Cerebellar cortex (tissue), 1 donor: ENCODE measurements at regions not wholly inside any gene's neighbourhood (a gene's known extent, or its start where the extent isn't known, plus 50 kb on each side); places are given as distances from the start of the nearest gene placed in this dataset.

ENCODE experiments used
- DNase-seq: peaks from one replicate; pipeline ENCODE4 v3.0.0-alpha.2; 2015; ENCODE audit warnings: low spot score

DNA sequence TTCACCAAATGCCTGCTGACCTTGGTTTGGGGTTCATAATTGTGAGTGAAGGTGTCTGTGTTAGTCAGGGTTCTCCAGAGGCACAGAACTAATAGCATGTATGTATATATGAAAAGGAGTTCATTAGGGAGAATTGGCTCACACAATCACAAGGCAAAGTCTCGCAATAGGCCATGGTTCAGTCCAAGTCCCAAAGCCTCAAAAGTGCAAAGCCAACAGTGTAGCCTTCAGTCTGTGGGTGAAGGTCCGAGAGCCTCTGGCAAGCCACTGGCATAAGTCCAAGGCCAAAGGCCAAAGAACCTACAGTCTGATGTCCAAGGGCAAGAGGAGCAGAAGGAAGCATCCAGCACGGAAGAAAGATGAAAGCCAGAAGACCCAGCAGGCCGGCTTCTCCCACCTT is 257.6 kb upstream of the SHH start:
- no peak for DNase-seq

DNA sequence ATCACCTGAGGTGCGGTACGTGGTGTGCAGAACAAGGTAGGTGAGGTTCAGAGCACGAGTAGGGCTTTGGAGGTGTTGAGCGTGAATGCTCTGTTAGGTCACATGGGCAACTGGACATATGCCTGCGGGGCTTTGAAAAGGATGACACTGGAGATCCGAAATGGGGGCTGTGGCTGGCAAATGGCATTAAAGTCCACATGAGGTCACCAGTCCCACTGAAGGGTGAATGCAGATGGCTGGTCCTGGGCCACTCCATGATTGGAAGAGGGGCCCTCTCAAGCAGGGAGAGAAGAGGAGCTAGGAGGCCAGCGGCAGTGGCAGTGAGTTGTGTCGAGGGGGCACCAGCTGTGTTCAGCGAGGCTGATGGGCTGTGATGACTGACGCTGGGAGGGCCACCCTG is 254.9 kb upstream of the SHH start:
- DNase-seq, result no peak

GRCh38 chr7:156065400-156065799 is 253.1 kb upstream of the SHH start:
- no peak for DNase-seq

GRCh38 chr7:156064971-156065386 is 252.7 kb upstream of the SHH start:
- no peak for DNase-seq

- no peak for DNase-seq
Measured at GRCh38 chr7:156063241-156063810, 251.1 kb upstream of the SHH start.

DNA sequence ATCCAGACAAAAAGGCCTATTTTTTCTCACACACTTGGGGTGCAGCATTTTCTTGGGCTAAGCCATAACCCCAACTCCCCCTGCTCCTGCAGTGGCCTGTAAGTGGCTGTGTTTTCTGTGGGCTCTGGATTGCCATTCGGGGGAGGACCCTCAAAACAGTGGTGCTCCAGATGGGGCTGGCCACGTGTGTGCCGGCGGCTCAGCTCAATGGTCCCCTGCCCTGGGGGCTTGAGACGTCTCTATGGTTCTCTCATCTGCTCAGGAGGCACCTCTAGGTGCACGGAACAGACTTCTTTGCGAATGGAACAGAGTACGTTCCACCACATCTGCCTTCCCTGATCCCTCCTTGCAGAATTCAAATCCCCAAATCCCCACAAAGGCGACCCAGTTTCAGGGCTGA is 250.0 kb upstream of the SHH start:
- no peak for DNase-seq

GRCh38 chr7:156061689-156062255 is 249.5 kb upstream of the SHH start:
- DNase-seq, result no peak

GRCh38 chr7:156060925-156061324 is 248.7 kb upstream of the SHH start:
- DNase-seq, result no peak

- DNase-seq, result no peak
Measured at GRCh38 chr7:156059369-156059768, 247.1 kb upstream of the SHH start.

DNA sequence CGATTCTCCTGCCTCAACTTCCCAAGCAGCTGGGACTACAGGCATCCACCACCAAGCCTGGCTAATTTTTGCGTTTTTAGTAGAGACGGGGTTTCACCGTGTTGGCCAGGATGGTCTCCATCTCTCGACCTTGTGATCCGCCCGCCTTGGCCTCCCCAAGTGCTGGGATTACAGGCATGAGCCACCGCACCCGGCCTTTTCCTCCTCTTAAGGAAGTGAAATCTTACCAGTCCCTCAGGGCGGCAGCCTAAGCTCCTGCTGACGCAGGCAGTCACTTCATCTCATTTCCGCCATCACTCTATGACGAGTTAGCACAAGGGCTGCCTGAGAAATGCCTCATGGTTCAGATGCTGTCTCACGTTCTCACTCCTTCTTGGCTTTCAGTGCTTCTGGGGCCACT is 246.0 kb upstream of the SHH start:
- DNase-seq, result no peak

GRCh38 chr7:156056534-156056933 is 244.3 kb upstream of the SHH start:
- no peak for DNase-seq

DNA sequence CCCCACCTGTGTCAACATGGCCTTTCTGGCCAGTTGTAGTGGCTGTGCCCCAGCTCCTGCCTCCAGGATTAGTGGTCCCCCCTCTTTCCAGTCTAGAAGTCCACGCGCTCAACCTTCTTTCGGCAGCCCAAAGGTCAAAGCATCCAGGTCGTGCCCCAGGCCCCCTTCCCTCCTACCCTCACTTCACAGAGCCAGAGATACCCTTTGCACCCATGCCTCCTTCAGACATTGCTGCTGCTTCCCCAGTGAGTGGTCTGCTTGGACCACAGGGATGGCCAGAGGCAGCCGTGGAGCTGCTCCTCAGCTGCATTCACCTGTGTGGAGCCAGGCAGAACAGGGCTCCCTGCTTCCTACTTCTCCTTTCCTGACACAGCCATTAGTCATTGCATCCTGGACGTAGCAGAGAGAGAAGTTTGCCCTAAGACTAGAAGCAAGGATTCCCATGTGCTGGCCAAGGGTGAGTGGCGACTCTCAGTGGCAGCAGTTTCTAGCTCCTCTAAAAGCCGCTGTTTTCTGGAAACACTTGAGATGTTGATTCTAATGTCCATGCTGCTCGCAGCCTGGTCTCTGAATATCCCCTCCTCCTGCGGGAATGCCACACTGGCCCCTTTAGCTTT is 243.1 kb upstream of the SHH start:
- no peak for DNase-seq

DNA sequence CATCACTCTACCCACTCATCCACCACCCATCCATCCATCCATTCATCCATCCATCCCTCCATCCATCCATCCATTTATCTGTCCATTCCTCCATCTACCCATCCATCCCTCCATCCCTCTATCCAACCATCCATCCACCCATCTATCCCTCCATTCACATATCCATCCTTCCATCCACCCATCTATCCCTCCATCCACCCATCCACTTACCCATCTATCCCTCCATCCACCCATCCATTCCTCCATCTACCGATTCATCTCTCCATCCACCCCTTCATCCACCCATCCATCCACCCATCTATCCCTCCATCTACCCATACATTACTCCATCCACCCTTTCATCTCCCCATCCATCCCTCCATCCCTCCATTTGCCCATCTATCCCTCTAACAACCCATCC is 239.6 kb upstream of the SHH start:
- DNase-seq, result no peak

DNA sequence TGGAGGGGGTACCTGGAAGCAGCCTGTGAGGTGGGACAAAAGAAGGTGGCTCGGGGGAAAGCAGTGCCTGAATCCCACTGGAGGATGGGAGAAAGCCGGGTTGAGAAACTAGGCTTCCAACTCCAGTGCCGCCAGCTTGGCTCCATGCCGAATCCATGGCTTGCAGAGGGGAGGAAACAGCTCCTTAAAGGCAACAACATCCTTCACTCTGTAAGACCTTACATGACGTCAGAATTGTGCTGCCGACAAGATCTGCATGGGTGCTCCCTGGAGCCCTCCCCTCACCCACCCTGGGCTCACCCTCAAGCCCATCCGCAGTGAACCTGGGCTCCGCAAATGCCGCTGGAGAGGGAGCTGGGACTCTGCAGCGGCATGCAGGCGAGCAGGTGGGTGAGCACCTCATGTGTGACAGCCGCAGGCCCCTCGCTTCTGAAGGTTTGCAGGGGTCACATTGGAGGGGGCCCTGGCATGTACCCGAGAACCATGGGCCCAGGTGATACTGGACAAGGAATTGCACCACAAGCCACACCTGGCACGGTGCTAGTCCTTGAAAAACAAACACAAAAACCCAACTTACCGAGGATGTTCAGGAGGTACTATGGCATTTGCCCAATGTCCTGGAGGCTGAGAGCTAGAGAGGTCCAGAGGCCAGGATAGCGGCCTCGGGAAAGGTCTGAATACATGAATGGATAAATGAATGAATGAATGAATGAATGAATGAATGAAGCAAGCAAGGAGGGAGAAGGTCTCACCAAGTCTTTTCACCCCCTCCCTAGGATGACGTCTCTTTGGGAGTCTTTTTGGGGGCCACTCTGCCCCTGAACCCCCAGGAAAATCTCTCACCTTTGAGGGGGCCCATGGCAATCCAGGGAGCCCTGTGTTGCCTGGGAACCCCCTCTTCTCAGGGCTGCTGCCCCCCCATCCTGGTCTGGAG is 238.6 kb upstream of the SHH start:
- no peak for DNase-seq

GRCh38 chr7:156049366-156049765 is 237.1 kb upstream of the SHH start:
- DNase-seq, result no peak

- no peak for DNase-seq
Measured at GRCh38 chr7:156046031-156046560, 233.8 kb upstream of the SHH start.

- no peak for DNase-seq
Measured at GRCh38 chr7:156043416-156044178, 231.3 kb upstream of the SHH start.

DNA sequence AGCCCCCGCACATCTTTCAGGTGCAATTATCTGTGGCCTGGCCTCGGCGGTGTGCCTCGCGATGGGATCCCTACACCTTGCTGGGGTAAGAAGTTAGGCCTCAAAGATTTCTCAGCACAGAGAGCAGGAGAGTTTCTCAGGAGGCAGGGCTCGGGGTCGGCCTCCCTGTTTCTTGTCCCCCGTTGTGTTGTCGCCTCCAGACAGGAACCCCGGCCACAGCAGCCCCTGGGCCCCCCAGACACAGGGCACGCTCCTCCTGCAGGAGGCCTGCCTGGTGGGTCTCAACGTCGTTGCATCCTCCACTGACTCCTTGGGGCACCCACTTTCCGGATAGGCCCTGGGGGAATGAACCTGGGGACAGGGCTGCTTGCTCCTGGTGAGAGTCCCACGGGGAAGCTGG is 229.1 kb upstream of the SHH start:
- DNase-seq, result no peak

DNA sequence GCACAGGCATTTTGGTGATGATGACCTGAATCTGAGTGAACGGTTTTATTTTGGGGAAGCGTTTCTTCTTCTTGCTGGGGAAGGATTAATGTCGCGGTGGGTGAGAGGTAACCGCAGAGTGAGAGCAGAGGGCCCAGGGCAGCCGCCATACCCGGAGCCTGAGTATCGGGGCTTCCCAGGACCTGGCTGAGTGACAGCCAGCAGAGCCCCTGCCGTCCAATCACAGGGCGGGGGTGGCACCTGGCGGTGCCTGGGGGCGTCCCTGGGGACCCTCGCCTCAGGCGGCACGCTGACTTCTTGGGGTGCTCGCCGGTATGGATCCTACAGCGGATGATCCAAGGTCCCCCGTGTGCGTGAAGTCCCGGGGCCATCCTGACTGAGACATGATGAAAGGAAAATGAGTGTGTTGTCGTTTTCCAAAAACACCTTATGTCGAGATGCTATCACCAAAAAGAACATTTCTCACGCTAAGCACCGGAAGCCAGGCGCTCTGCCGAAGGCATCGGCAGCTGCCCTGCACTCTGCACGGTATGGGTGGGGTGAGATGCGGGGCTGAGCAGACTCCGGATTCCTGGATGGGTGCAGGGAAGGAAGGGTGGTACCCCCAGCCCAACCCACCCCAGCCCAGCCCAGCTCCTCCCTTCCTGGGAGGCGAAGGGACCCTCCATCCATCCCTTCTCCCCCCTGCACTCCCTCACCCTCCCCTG is 227.9 kb upstream of the SHH start:
- DNase-seq, result no peak

DNA sequence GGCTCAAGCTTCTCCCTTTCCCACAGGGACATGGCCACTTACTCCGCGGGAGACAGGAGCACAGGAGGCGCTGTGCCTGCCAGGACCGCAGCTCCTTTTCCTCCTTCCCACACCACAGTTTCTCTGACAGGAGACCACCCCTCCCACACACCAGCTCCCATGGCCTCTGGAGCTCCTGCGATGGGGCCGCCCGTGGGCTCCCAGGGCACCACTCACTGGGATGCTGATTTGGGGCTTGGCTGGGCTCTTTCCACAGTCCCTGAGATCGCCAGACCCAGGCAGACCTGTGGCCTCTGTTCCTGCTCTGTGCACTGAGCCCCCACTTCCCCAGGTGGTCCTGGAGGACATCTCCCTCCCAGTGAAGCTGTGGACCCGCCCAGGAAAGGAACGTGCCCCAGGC is 226.9 kb upstream of the SHH start:
- DNase-seq, result no peak

GRCh38 chr7:156038345-156038744 is 226.1 kb upstream of the SHH start:
- no peak for DNase-seq
